Upper lobe of right lung (tissue), 1 donor: ENCODE measurements at regions not wholly inside any gene's neighbourhood (a gene's known extent, or its start where the extent isn't known, plus 50 kb on each side); places are given as distances from the start of the nearest gene placed in this dataset.

Experiments used
- ATAC-seq: fragments of 200-7000 bp; cut with Tn5 transposase; one replicate; pipeline ENCODE4 v1.9.1; 2020; ENCODE audit warnings: mild to moderate bottlenecking, moderate library complexity
- DNase-seq: peaks from one replicate; pipeline ENCODE4 v3.0.0-alpha.2; 2020
- H3K27ac ChIP-seq: fragments of 200-600 bp; one replicate; pipeline ENCODE4 v1.8.0; 2022
- H3K27me3 ChIP-seq: fragments of 200-600 bp; one replicate; pipeline ENCODE4 v1.8.0; 2022; ENCODE audit warnings: mild to moderate bottlenecking
- H3K36me3 ChIP-seq: fragments of 200-600 bp; one replicate; pipeline ENCODE4 v1.8.0; 2022
- H3K4me1 ChIP-seq: fragments of 200-600 bp; one replicate; pipeline ENCODE4 v1.8.0; 2022
- H3K4me3 ChIP-seq: fragments of 200-600 bp; one replicate; pipeline ENCODE4 v1.8.0; 2022; ENCODE audit warnings: mild to moderate bottlenecking
- H3K9me3 ChIP-seq: fragments of 200-600 bp; one replicate; pipeline ENCODE4 v1.8.0; 2022
- CTCF ChIP-seq: fragments of 200-600 bp; IDR thresholded peaks from one replicate; pipeline ENCODE4 v1.8.0; 2022; ENCODE audit warnings: antibody characterized with exemption
- intact Hi-C: fragments of 100-400 bp; cut with DNase I; formaldehyde crosslinking; loops from one replicate; pipeline ENCODE4 v1.11.0; 2022
- donor health status: DM: no; HTN: yes; CAD: no; lungs with severe emphysema.

- no peaks in the 10 kb centered on the region for H3K27me3 ChIP-seq
- DNase-seq, result no peak
- H3K36me3 ChIP-seq, result no peaks in the 10 kb centered on the region
- intact Hi-C loops, result no loop called here
- no peaks in the 10 kb centered on the region for H3K4me1 ChIP-seq
- H3K4me3 ChIP-seq, result no peak overlapping the region
- no peak overlapping the region for H3K27ac ChIP-seq
- no peak for TF ChIP-seq CTCF
- ATAC-seq, result no peak
- H3K9me3 ChIP-seq, result no peaks in the 10 kb centered on the region
Measured at GRCh38 chr4:36439556-36439955, 158.1 kb downstream of the DTHD1 start.

GRCh38 chr4:36445480-36445879 lies 164.1 kb downstream of the DTHD1 start:
- no peak for DNase-seq
- Histone ChIP-seq H3K27ac (no peak overlapping the region), H3K4me3 (no peak overlapping the region), H3K9me3 (no peaks in the 10 kb centered on the region), H3K36me3 (no peaks in the 10 kb centered on the region), H3K27me3 (no peaks in the 10 kb centered on the region), H3K4me1 (no peaks in the 10 kb centered on the region)
- intact Hi-C loops, result no loop called here
- no peak for ATAC-seq
- no peak for TF ChIP-seq CTCF

GRCh38 chr4:36446275-36446674 lies 164.9 kb downstream of the DTHD1 start:
- ATAC-seq (no peak), DNase-seq (no peak)
- Histone ChIP-seq H3K4me1 (no peaks in the 10 kb centered on the region), H3K36me3 (no peaks in the 10 kb centered on the region), H3K27me3 (no peaks in the 10 kb centered on the region), H3K27ac (no peak overlapping the region), H3K9me3 (no peaks in the 10 kb centered on the region), H3K4me3 (no peak overlapping the region)
- no peak for TF ChIP-seq CTCF
- intact Hi-C loops, result no loop called here

- Histone ChIP-seq H3K27ac (no peak overlapping the region), H3K4me1 (no peaks in the 10 kb centered on the region), H3K4me3 (no peak overlapping the region), H3K9me3 (no peaks in the 10 kb centered on the region), H3K36me3 (no peaks in the 10 kb centered on the region), H3K27me3 (no peaks in the 10 kb centered on the region)
- TF ChIP-seq CTCF, result no peak
- intact Hi-C loops, result no loop called here
- ATAC-seq (no peak), DNase-seq (no peak)
Measured at GRCh38 chr4:36461344-36461743, 179.9 kb downstream of the DTHD1 start.

GRCh38 chr4:36467670-36468069 lies 186.3 kb downstream of the DTHD1 start:
- ATAC-seq (no peak), DNase-seq (no peak)
- H3K4me3 ChIP-seq, result no peak overlapping the region
- intact Hi-C loops, result no loop called here
- H3K9me3 ChIP-seq, result no peaks in the 10 kb centered on the region
- H3K36me3 ChIP-seq, result no peaks in the 10 kb centered on the region
- no peaks in the 10 kb centered on the region for H3K27me3 ChIP-seq
- no peaks in the 10 kb centered on the region for H3K4me1 ChIP-seq
- H3K27ac ChIP-seq, result no peak overlapping the region
- no peak for TF ChIP-seq CTCF

GRCh38 chr4:36471903-36472302 lies 190.5 kb downstream of the DTHD1 start:
- Histone ChIP-seq H3K4me3 (no peak overlapping the region), H3K9me3 (no peaks in the 10 kb centered on the region), H3K4me1 (no peaks in the 10 kb centered on the region), H3K27ac (no peak overlapping the region), H3K36me3 (no peaks in the 10 kb centered on the region), H3K27me3 (no peaks in the 10 kb centered on the region)
- intact Hi-C loops, result no loop called here
- TF ChIP-seq CTCF, result no peak
- ATAC-seq (no peak), DNase-seq (no peak)
